ENCODE measurements at regions not wholly inside any gene's neighbourhood (a gene's known extent, or its start where the extent isn't known, plus 50 kb on each side); places are given as distances from the start of the nearest gene placed in this dataset.

DNA sequence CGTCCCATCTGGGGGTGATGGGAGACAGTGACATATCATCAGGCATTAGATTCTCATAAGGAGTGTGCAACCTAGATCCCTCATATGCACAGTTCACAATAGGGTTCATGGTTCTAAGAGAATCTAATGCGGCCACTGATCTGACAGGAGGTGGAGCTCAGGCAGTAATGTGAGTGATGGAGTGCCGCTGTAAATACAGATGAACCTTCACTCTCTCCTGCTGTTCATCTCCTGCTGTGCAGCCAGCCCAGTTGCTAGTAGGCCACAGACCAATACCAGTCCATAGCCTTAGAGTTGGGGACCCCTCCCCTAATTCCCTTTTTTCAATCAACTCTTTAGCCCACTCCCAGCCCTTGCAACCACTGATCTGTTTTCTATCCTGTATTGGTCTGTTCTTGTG lies 581.1 kb upstream of the AUTS2 start:
- Histone ChIP-seq H3K27me3 (ENCODE audit: insufficient read depth, low read length) (no peaks in the 10 kb centered on the region), H2AFZ (ENCODE audit: low read length) (no peak overlapping the region), H3K4me3 (ENCODE audit: insufficient read depth, low read length) (no peak overlapping the region), H3K79me2 (ENCODE audit: insufficient read depth, low read length) (no peaks in the 10 kb centered on the region), H3K4me1 (ENCODE audit: insufficient read depth, low read length) (no peaks in the 10 kb centered on the region), H4K20me1 (ENCODE audit: insufficient read depth, low read length) (no peaks in the 10 kb centered on the region), H3K27ac (ENCODE audit: low read depth, low read length) (no peak overlapping the region), H3K4me2 (ENCODE audit: insufficient read depth, low read length) (no peak overlapping the region), H3K9me3 (ENCODE audit: low read depth, low read length) (no peaks in the 10 kb centered on the region), H3K36me3 (ENCODE audit: insufficient read depth, low read length) (no peaks in the 10 kb centered on the region)
- no peak for DNase-seq (ENCODE audit: insufficient read length, low spot score, missing footprints)
- TF ChIP-seq, protein P1, sequence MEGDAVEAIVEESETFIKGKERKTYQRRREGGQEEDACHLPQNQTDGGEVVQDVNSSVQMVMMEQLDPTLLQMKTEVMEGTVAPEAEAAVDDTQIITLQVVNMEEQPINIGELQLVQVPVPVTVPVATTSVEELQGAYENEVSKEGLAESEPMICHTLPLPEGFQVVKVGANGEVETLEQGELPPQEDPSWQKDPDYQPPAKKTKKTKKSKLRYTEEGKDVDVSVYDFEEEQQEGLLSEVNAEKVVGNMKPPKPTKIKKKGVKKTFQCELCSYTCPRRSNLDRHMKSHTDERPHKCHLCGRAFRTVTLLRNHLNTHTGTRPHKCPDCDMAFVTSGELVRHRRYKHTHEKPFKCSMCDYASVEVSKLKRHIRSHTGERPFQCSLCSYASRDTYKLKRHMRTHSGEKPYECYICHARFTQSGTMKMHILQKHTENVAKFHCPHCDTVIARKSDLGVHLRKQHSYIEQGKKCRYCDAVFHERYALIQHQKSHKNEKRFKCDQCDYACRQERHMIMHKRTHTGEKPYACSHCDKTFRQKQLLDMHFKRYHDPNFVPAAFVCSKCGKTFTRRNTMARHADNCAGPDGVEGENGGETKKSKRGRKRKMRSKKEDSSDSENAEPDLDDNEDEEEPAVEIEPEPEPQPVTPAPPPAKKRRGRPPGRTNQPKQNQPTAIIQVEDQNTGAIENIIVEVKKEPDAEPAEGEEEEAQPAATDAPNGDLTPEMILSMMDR (IDR thresholded peaks at IDR 0.05; ENCODE audit: extremely low read depth, low read depth, low read length) = no peak

DNA sequence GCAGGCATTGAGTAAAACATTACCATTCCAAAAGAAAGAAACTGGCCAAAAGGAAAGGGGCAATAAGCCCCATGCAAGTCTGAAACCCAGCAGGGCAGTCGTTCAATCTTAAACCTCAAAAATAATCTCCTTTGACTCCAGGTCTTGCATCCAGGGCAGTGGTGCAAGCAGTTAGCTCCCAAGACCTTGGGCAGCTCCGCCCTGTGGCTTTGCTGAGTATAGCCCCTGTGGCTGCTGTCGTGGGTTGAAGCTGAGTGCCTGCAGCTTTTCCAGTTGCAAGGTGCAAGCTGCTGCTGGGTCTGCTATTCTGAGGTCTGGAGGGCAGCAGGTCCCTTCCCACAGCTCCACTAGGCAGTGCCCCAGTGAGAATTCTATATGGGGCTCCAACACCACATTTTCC lies 580.1 kb upstream of the AUTS2 start:
- H3K27ac ChIP-seq (ENCODE audit: low read depth, low read length) = no peak overlapping the region
- TF ChIP-seq, protein P1 (IDR thresholded peaks at IDR 0.05; ENCODE audit: extremely low read depth, low read depth, low read length) = peak; percentile 33

DNA sequence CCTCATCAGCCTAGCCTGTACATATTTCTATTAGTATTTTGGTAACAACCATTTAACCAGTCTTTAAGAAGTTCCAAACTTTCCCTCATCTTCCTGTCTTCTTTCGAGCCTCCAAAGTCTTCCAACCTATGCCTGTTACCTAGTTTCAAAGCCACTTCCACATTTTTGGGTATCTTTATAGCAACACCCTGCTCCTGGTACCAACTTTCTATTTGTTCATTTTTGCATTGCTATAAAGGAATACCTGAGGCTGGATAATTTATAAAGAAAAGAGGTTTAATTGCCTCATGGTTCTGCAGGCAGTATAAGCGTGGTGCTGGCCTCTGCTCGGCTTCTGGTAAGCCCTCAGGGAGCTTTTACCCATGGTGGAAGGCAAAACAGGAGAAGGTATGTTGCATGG lies 578.8 kb upstream of the AUTS2 start:
- Histone ChIP-seq H3K79me2 (ENCODE audit: insufficient read depth, low read length) (no peaks in the 10 kb centered on the region), H3K4me2 (ENCODE audit: insufficient read depth, low read length) (no peak overlapping the region), H3K4me3 (ENCODE audit: insufficient read depth, low read length) (no peak overlapping the region), H3K36me3 (ENCODE audit: insufficient read depth, low read length) (no peaks in the 10 kb centered on the region), H4K20me1 (ENCODE audit: insufficient read depth, low read length) (no peaks in the 10 kb centered on the region), H3K9me3 (ENCODE audit: low read depth, low read length) (no peaks in the 10 kb centered on the region), H3K27me3 (ENCODE audit: insufficient read depth, low read length) (no peaks in the 10 kb centered on the region), H2AFZ (ENCODE audit: low read length) (no peak overlapping the region), H3K4me1 (ENCODE audit: insufficient read depth, low read length) (no peaks in the 10 kb centered on the region), H3K27ac (ENCODE audit: low read depth, low read length) (no peak overlapping the region)
- TF ChIP-seq, protein P1 (IDR thresholded peaks at IDR 0.05; ENCODE audit: extremely low read depth, low read depth, low read length) = no peak
- no peak for DNase-seq (ENCODE audit: insufficient read length, low spot score, missing footprints)

More for the DNA sequence above, 580.1 kb upstream of the AUTS2 start:
- no peaks in the 10 kb centered on the region for H3K36me3 ChIP-seq (ENCODE audit: insufficient read depth, low read length)
- no peaks in the 10 kb centered on the region for H4K20me1 ChIP-seq (ENCODE audit: insufficient read depth, low read length)
- no peaks in the 10 kb centered on the region for H3K9me3 ChIP-seq (ENCODE audit: low read depth, low read length)
- no peaks in the 10 kb centered on the region for H3K27me3 ChIP-seq (ENCODE audit: insufficient read depth, low read length)
- H3K4me2 ChIP-seq (ENCODE audit: insufficient read depth, low read length) = no peak overlapping the region
- H3K4me1 ChIP-seq (ENCODE audit: insufficient read depth, low read length) = no peaks in the 10 kb centered on the region
- H2AFZ ChIP-seq (ENCODE audit: low read length) = no peak overlapping the region
- DNase-seq (ENCODE audit: insufficient read length, low spot score, missing footprints) = no peak
- H3K4me3 ChIP-seq (ENCODE audit: insufficient read depth, low read length) = no peak overlapping the region
- H3K79me2 ChIP-seq (ENCODE audit: insufficient read depth, low read length) = no peaks in the 10 kb centered on the region

DNA sequence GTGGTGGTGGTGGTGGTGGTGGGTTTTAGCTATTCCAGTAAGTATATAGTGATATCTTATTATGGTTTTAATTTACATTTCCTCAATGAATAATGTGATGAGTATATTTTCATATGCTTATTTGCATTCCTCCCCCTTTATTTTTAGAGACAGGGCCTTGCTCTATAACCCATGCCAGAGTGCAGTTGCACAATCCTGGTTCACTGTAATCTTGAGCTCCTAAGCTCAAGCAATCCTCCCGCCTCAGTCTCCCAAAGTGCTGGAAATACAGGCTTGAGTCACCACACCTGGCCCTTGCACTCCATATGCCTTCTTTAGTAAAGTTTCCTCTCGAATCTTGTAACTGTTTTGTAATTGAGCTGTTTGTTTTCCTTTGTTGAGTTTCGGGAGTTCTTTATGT lies 577.7 kb upstream of the AUTS2 start:
- no peaks in the 10 kb centered on the region for H3K79me2 ChIP-seq (ENCODE audit: insufficient read depth, low read length)
- H3K9me3 ChIP-seq (ENCODE audit: low read depth, low read length) = no peaks in the 10 kb centered on the region
- no peaks in the 10 kb centered on the region for H4K20me1 ChIP-seq (ENCODE audit: insufficient read depth, low read length)
- no peaks in the 10 kb centered on the region for H3K4me1 ChIP-seq (ENCODE audit: insufficient read depth, low read length)
- no peak overlapping the region for H3K4me3 ChIP-seq (ENCODE audit: insufficient read depth, low read length)
- TF ChIP-seq, protein P1 (IDR thresholded peaks at IDR 0.05; ENCODE audit: extremely low read depth, low read depth, low read length) = no peak
- H3K36me3 ChIP-seq (ENCODE audit: insufficient read depth, low read length) = no peaks in the 10 kb centered on the region
- H3K27me3 ChIP-seq (ENCODE audit: insufficient read depth, low read length) = no peaks in the 10 kb centered on the region
- H3K4me2 ChIP-seq (ENCODE audit: insufficient read depth, low read length) = no peak overlapping the region
- no peak overlapping the region for H2AFZ ChIP-seq (ENCODE audit: low read length)
- DNase-seq (ENCODE audit: insufficient read length, low spot score, missing footprints) = no peak
- no peak overlapping the region for H3K27ac ChIP-seq (ENCODE audit: low read depth, low read length)

All from osteoblast (primary cell).